Calu3 (cell line): ENCODE measurements at regions not wholly inside any gene's neighbourhood (a gene's known extent, or its start where the extent isn't known, plus 50 kb on each side); places are given as distances from the start of the nearest gene placed in this dataset.

Experiments
- BruUV-seq: library from RNA; stranded (reverse); fragments of 400-500 nt; replicated peaks from 2 replicates; lab custom pipeline; 2021; lab: Mats Ljungman, UMichigan
- CTCF ChIA-PET: fragments of 300-600 bp; sonication (Branson Sonifier 250); formaldehyde crosslinking; loops from one replicate; lab custom pipeline; 2022; ENCODE audit warnings: antibody characterized with exemption; lab: Charles Lee
- DNase-seq: peaks from one replicate; pipeline ENCODE4 v3.0.0; 2022
- H3K27ac Mint-ChIP-seq: one replicate; pipeline ENCODE4 v1.8.0; 2022; ENCODE audit warnings: mixed read lengths; ENCODE audit not compliant: unreplicated experiment
- H3K27me3 Mint-ChIP-seq: one replicate; pipeline ENCODE4 v1.8.0; 2022; ENCODE audit warnings: mixed read lengths; ENCODE audit not compliant: unreplicated experiment
- H3K36me3 Mint-ChIP-seq: one replicate; pipeline ENCODE4 v1.8.0; 2022; ENCODE audit warnings: mild to moderate bottlenecking, moderate library complexity, mixed read lengths; ENCODE audit not compliant: insufficient read depth, unreplicated experiment
- H3K4me1 Mint-ChIP-seq: one replicate; pipeline ENCODE4 v1.8.0; 2022; ENCODE audit warnings: mild to moderate bottlenecking, low read depth, mixed read lengths; ENCODE audit not compliant: unreplicated experiment
- H3K4me3 Mint-ChIP-seq: one replicate; pipeline ENCODE4 v1.8.0; 2022; ENCODE audit warnings: mild to moderate bottlenecking, low read depth, moderate library complexity, mixed read lengths; ENCODE audit not compliant: unreplicated experiment
- H3K9me3 Mint-ChIP-seq: one replicate; pipeline ENCODE4 v1.8.0; 2022; ENCODE audit warnings: low read depth, mixed read lengths; ENCODE audit not compliant: unreplicated experiment
- CTCF ChIP-seq: fragments of 200-600 bp; IDR thresholded peaks from one replicate; pipeline ENCODE4 v1.8.0; 2022; ENCODE audit warnings: antibody characterized with exemption; ENCODE audit not compliant: unreplicated experiment
- intact Hi-C: fragments of 100-400 bp; cut with micrococcal nuclease; formaldehyde crosslinking; loops from one replicate; pipeline ENCODE4 v1.10.0; 2022; ENCODE audit not compliant: unreplicated experiment

DNA sequence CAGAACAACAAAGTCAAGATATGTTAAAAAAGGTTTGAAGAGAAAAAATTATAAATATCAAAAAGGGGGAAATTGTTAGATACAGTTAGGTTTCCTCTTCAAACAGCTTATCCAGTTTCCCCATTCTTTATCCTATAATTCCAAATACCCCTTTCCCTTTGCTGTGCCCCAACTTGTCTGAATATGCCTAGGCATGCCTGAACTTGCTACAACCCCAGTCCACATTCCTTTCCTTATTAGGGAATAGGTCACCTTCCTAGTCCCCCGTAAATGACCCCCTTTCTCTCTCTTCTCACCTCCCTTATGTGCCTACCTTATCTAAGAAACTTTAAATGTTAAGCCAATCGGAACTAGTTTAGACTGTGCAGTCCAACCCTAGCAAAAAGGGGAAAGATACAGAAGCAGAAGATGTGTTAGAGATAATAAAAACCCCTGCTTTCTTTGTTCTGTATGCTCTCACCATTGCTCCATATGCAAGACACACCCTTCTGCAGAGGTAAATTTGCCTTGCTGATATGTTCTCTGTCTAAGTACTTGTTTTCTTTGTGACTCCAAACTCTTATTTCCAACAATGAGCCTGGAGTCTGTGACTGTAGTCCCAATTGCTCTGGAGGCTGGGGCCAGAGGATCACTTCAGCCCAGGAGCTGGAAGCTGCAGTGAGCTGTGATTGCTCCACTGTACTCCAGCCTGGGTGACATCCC, 810.1 kb downstream of the PLA2G4A start:
- DNase-seq = no peak
- CTCF ChIA-PET = no interaction called here

DNA sequence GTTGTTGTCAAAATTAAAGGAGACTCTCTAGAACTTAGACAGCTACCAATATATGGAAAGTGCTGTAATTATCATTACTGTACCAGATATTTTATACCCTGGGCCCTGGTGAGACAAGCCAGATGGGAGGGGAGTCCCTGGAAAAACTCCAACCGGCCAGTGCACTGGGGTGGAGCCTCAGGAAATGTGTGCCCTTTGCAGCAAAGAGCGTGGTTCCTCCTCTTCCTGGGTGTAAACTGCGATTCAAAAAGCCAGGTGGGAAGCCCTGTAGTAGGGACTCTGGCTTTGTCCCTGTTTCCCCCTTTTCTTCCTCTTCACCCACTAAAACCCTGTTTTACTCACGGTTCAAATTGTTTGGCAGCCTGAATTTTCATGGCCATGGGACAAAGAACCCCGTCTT, 812.3 kb downstream of the PLA2G4A start:
- H3K36me3 Mint-ChIP-seq = no peaks in the 10 kb centered on the region
- CTCF ChIA-PET = no interaction called here

More for the DNA sequence above, 810.1 kb downstream of the PLA2G4A start:
- BruUV-seq = no TSS peak
- H3K4me3 Mint-ChIP-seq = no peak overlapping the region
- H3K36me3 Mint-ChIP-seq = no peaks in the 10 kb centered on the region
- TF ChIP-seq CTCF = no peak
- H3K9me3 Mint-ChIP-seq = peaks cover 6% of the 10 kb centered on the region
- peaks cover 10% of the 10 kb centered on the region for H3K4me1 Mint-ChIP-seq
- no peaks in the 10 kb centered on the region for H3K27me3 Mint-ChIP-seq
- H3K27ac Mint-ChIP-seq = no peak overlapping the region
- intact Hi-C loops = no loop called here

GRCh38 chr1:187641463-187641862, 812.7 kb downstream of the PLA2G4A start:
- peaks cover 6% of the 10 kb centered on the region for H3K9me3 Mint-ChIP-seq
- no peaks in the 10 kb centered on the region for H3K4me1 Mint-ChIP-seq
- no peak for TF ChIP-seq CTCF
- BruUV-seq = no TSS peak
- H3K27me3 Mint-ChIP-seq = no peaks in the 10 kb centered on the region
- intact Hi-C loops = no loop called here
- no peaks in the 10 kb centered on the region for H3K36me3 Mint-ChIP-seq
- CTCF ChIA-PET = no interaction called here
- H3K4me3 Mint-ChIP-seq = no peak overlapping the region
- no peak overlapping the region for H3K27ac Mint-ChIP-seq
- DNase-seq = no peak

More for the DNA sequence above, 812.3 kb downstream of the PLA2G4A start:
- Mint-ChIP-seq H3K27ac (no peak overlapping the region), H3K27me3 (no peaks in the 10 kb centered on the region), H3K4me3 (no peak overlapping the region), H3K9me3 (peaks cover 6% of the 10 kb centered on the region), H3K4me1 (no peaks in the 10 kb centered on the region)
- intact Hi-C loops = no loop called here
- no peak for TF ChIP-seq CTCF
- BruUV-seq = no TSS peak
- DNase-seq = no peak

- CTCF ChIA-PET = no interaction called here
These were observed 813.2 kb downstream of the PLA2G4A start for GRCh38 chr1:187641907-187642306.

More at GRCh38 chr1:187641907-187642306, 813.2 kb downstream of the PLA2G4A start:
- BruUV-seq = no TSS peak
- Mint-ChIP-seq H3K27me3 (no peaks in the 10 kb centered on the region), H3K9me3 (peaks cover 4% of the 10 kb centered on the region), H3K27ac (no peak overlapping the region), H3K36me3 (no peaks in the 10 kb centered on the region), H3K4me1 (no peaks in the 10 kb centered on the region), H3K4me3 (no peak overlapping the region)
- no peak for DNase-seq
- TF ChIP-seq CTCF = no peak
- intact Hi-C loops = no loop called here
